ENCODE measurements at regions not wholly inside any gene's neighbourhood (a gene's known extent, or its start where the extent isn't known, plus 50 kb on each side); places are given as distances from the start of the nearest gene placed in this dataset.

- no peak for DNase-seq
- no peak overlapping the region for H3K27ac ChIP-seq
- H3K27me3 ChIP-seq: no peaks in the 10 kb centered on the region
- intact Hi-C loops (cut with DNase I): no loop called here
- H3K4me1 ChIP-seq: no peaks in the 10 kb centered on the region
- no peaks in the 10 kb centered on the region for H3K36me3 ChIP-seq
- WGBS, 2 donors: 64 to 70% methylated on average over 2 of the region's 2 CpGs
- H3K9me3 ChIP-seq: no peaks in the 10 kb centered on the region
- H3K4me3 ChIP-seq: no peak overlapping the region
- TF ChIP-seq POLR2A (IDR thresholded peaks at IDR 0.05) (no peak), CTCF (IDR thresholded peaks at IDR 0.05) (no peak)
Observed at GRCh38 chr15:47599806-47600205, 117.5 kb upstream of the SEMA6D start.

- no peaks in the 10 kb centered on the region for H3K4me1 ChIP-seq
- DNase-seq: no peak
- no peak overlapping the region for H3K27ac ChIP-seq
- 90 to 100% methylated on average over 1 of the region's 1 CpG for WGBS, 2 donors
- no peaks in the 10 kb centered on the region for H3K36me3 ChIP-seq
- peaks cover 0 to 3% (median 0%) of the 10 kb centered on the region in 4 donors for H3K27me3 ChIP-seq
- intact Hi-C loops (cut with DNase I): no loop called here
- no peaks in the 10 kb centered on the region for H3K9me3 ChIP-seq
- TF ChIP-seq POLR2A (IDR thresholded peaks at IDR 0.05) (no peak), CTCF (IDR thresholded peaks at IDR 0.05) (no peak)
- H3K4me3 ChIP-seq: no peak overlapping the region
Observed at GRCh38 chr15:47602121-47602520, 115.2 kb upstream of the SEMA6D start.

- no peak overlapping the region for H3K4me3 ChIP-seq
- H3K27me3 ChIP-seq: peaks cover 0 to 3% (median 0%) of the 10 kb centered on the region in 4 donors
- 88 to 90% methylated on average over 2 of the region's 2 CpGs for WGBS, 2 donors
- TF ChIP-seq CTCF (IDR thresholded peaks at IDR 0.05) (no peak), POLR2A (IDR thresholded peaks at IDR 0.05) (no peak)
- H3K9me3 ChIP-seq: no peaks in the 10 kb centered on the region
- no peaks in the 10 kb centered on the region for H3K36me3 ChIP-seq
- no peak overlapping the region for H3K27ac ChIP-seq
- DNase-seq: no peak
- intact Hi-C loops (cut with DNase I): no loop called here
- H3K4me1 ChIP-seq: peaks cover 0 to 4% (median 0%) of the 10 kb centered on the region in 3 donors
Observed at GRCh38 chr15:47603026-47603425, 114.3 kb upstream of the SEMA6D start.

- DNase-seq: no peak
- TF ChIP-seq POLR2A (IDR thresholded peaks at IDR 0.05) (no peak), CTCF (IDR thresholded peaks at IDR 0.05) (no peak)
- peaks cover 0 to 14% (median 0%) of the 10 kb centered on the region in 4 donors for H3K27me3 ChIP-seq
- H3K9me3 ChIP-seq: no peaks in the 10 kb centered on the region
- intact Hi-C loops (cut with DNase I): no loop called here
- H3K4me1 ChIP-seq: peaks cover 0 to 4% (median 0%) of the 10 kb centered on the region in 3 donors
- no peaks in the 10 kb centered on the region for H3K36me3 ChIP-seq
- no peak overlapping the region for H3K4me3 ChIP-seq
- no peak overlapping the region for H3K27ac ChIP-seq
Observed at GRCh38 chr15:47607695-47608094, 109.6 kb upstream of the SEMA6D start.

GRCh38 chr15:47609693-47610092 is 107.6 kb upstream of the SEMA6D start:
- peaks cover 0 to 4% (median 0%) of the 10 kb centered on the region in 3 donors for H3K4me1 ChIP-seq
- no peak overlapping the region for H3K27ac ChIP-seq
- H3K27me3 ChIP-seq: peaks cover 0 to 14% (median 0%) of the 10 kb centered on the region in 4 donors
- no peaks in the 10 kb centered on the region for H3K9me3 ChIP-seq
- TF ChIP-seq POLR2A (IDR thresholded peaks at IDR 0.05): no peak
- TF ChIP-seq CTCF (IDR thresholded peaks at IDR 0.05): no peak
- 66 to 74% methylated on average over 2 of the region's 2 CpGs for WGBS, 2 donors
- no peak overlapping the region for H3K4me3 ChIP-seq
- intact Hi-C loops (cut with DNase I): no loop called here
- no peak for DNase-seq
- H3K36me3 ChIP-seq: no peaks in the 10 kb centered on the region

Measured in esophagus squamous epithelium (tissue), 5 donors.